CD14-positive monocyte (primary cell): ENCODE measurements at regions not wholly inside any gene's neighbourhood (a gene's known extent, or its start where the extent isn't known, plus 50 kb on each side); places are given as distances from the start of the nearest gene placed in this dataset.

Experiments
- DNase-seq, 3 donors: peaks; one replicate each; pipeline ENCODE4 v3.0.0-alpha.2; 2011 to 2022
- H2AFZ ChIP-seq: 2 replicates; pipeline ENCODE4 v1.6.0; 2012; ENCODE audit warnings: mild to moderate bottlenecking, low read depth, low read length, inconsistent platforms; ENCODE audit not compliant: insufficient read depth, poor library complexity, severe bottlenecking
- H3K27ac ChIP-seq, 2 donors: 1 replicate in 1 of 2; 2 replicates in 1 of 2; pipeline ENCODE4 v1.5.1; 2012 to 2013; ENCODE audit warnings: low read length in 2 of 2, control low read depth in 1 of 2, inconsistent platforms in 1 of 2, low read depth in 1 of 2, mild to moderate bottlenecking in 1 of 2
- H3K27me3 ChIP-seq, 2 donors: one replicate each; pipeline versions ENCODE4 v1.6.0 to v1.6.1; 2011 to 2013; ENCODE audit warnings: low read length in 2 of 2; ENCODE audit not compliant: control insufficient read depth in 2 of 2, insufficient read depth in 2 of 2
- H3K36me3 ChIP-seq, 2 donors: replicated peaks in 1 of 2; 1 replicate in 1 of 2; 2 replicates in 1 of 2; pipeline versions ENCODE4 v1.5.1 to v1.6.1; 2012 to 2013; ENCODE audit warnings: low read length in 2 of 2, control low read depth in 1 of 2, inconsistent platforms in 1 of 2, mild to moderate bottlenecking in 1 of 2; ENCODE audit not compliant: insufficient read depth in 2 of 2, control insufficient read depth in 1 of 2
- H3K4me1 ChIP-seq, 2 donors: 1 replicate in 1 of 2; 2 replicates in 1 of 2; pipeline versions ENCODE4 v1.5.1 to v1.6.1; 2012 to 2013; ENCODE audit warnings: low read length in 2 of 2, control low read depth in 1 of 2, inconsistent platforms in 1 of 2, mild to moderate bottlenecking in 1 of 2, moderate library complexity in 1 of 2; ENCODE audit not compliant: insufficient read depth in 2 of 2, control insufficient read depth in 1 of 2
- H3K4me2 ChIP-seq: replicated peaks from 2 replicates; pipeline ENCODE3; 2012; ENCODE audit warnings: low read length, moderate library complexity, mild to moderate bottlenecking; ENCODE audit not compliant: poor library complexity, severe bottlenecking; ENCODE audit errors: extremely low read depth
- H3K4me3 ChIP-seq, 3 experiments: fragments of 200-600 bp in 1 of 3; sonication (generic) in 1 of 3; replicated peaks in 1 of 3; 1 replicate in 2 of 3; 2 replicates in 1 of 3; pipeline ENCODE4 v1.5.1; 2011 to 2013; ENCODE audit warnings: low read length in 3 of 3, mild to moderate bottlenecking in 3 of 3, control low read depth in 2 of 3, low read depth in 2 of 3, inconsistent platforms in 1 of 3, moderate library complexity in 1 of 3
- H3K79me2 ChIP-seq: 2 replicates; pipeline ENCODE4 v1.6.0; 2012; ENCODE audit warnings: mild to moderate bottlenecking, control low read depth, inconsistent platforms, low read length, moderate library complexity; ENCODE audit not compliant: insufficient read depth
- H3K9ac ChIP-seq: 2 replicates; pipeline ENCODE4 v1.6.0; 2017; ENCODE audit warnings: low read length, mild to moderate bottlenecking; ENCODE audit not compliant: insufficient read depth, poor library complexity, severe bottlenecking
- H3K9me3 ChIP-seq, 2 donors: replicated peaks in 1 of 2; 1 replicate in 1 of 2; 2 replicates in 1 of 2; pipeline versions ENCODE4 v1.5.1 to v1.6.1; 2012 to 2013; ENCODE audit warnings: low read length in 2 of 2, control low read depth in 1 of 2; ENCODE audit not compliant: control insufficient read depth in 1 of 2, insufficient read depth in 1 of 2
- H4K20me1 ChIP-seq: 2 replicates; pipeline ENCODE4 v1.6.0; 2012; ENCODE audit warnings: mild to moderate bottlenecking, low read length, control low read depth, moderate library complexity; ENCODE audit not compliant: insufficient read depth
- H3K27ac Mint-ChIP-seq, 7 donors: one replicate each; pipeline ENCODE4 v1.8.0; 2020; ENCODE audit warnings: mild to moderate bottlenecking in 7 of 7, mixed read lengths in 7 of 7, moderate library complexity in 6 of 7, inconsistent platforms in 2 of 7
- H3K27me3 Mint-ChIP-seq, 3 donors: one replicate each; pipeline ENCODE4 v1.8.0; 2021 to 2022; ENCODE audit warnings: low read depth in 3 of 3, mild to moderate bottlenecking in 3 of 3, mixed read lengths in 3 of 3, moderate library complexity in 3 of 3, inconsistent platforms in 1 of 3
- H3K36me3 Mint-ChIP-seq, 2 donors: one replicate each; pipeline ENCODE4 v1.8.0; 2020; ENCODE audit warnings: mixed read lengths in 2 of 2, inconsistent platforms in 1 of 2, mild to moderate bottlenecking in 1 of 2
- H3K4me1 Mint-ChIP-seq: one replicate; pipeline ENCODE4 v1.8.0; 2020; ENCODE audit warnings: mild to moderate bottlenecking, mixed read lengths
- H3K4me3 Mint-ChIP-seq, 2 donors: one replicate each; pipeline ENCODE4 v1.8.0; 2020; ENCODE audit warnings: mild to moderate bottlenecking in 2 of 2, mixed read lengths in 2 of 2, moderate library complexity in 1 of 2
- H3K9me3 Mint-ChIP-seq, 7 donors: one replicate each; pipeline ENCODE4 v1.8.0; 2020 to 2022; ENCODE audit warnings: mixed read lengths in 7 of 7, mild to moderate bottlenecking in 6 of 7, moderate library complexity in 6 of 7, inconsistent platforms in 2 of 7
- WGBS: methylation state at CpG from one replicate; pipeline ENCODE4 v1.1.5; 2013; ENCODE audit warnings: missing lambda C conversion rate; ENCODE audit not compliant: insufficient coverage; 5-methylcytosine and 5-hydroxymethylcytosine counted together
- intact Hi-C, 2 donors: fragments of 100-400 bp; cut with micrococcal nuclease; formaldehyde crosslinking; loops; one replicate each; pipeline versions ENCODE4 v1.15.0 to v1.15.1; 2023
- TF ChIP-seq, protein P1 (sequence below): fragments of 200-600 bp; IDR thresholded peaks from one replicate; pipeline ENCODE4 v1.8.0; 2022; ENCODE audit warnings: antibody characterized with exemption, mild to moderate bottlenecking

GRCh38 chr2:56030062-56030461 lies 106.5 kb upstream of the EFEMP1 start:
- Mint-ChIP-seq H3K4me1 (no peaks in the 10 kb centered on the region), H3K9me3 (peaks cover 0 to 2% (median 0%) of the 10 kb centered on the region in 7 donors), H3K27ac (no peak overlapping the region), H3K4me3 (no peak overlapping the region), H3K36me3 (no peaks in the 10 kb centered on the region), H3K27me3 (peaks cover 0 to 4% (median 2%) of the 10 kb centered on the region in 3 donors)
- Histone ChIP-seq H3K9me3 (no peaks in the 10 kb centered on the region), H3K36me3 (no peaks in the 10 kb centered on the region), H3K4me2 (no peak overlapping the region), H3K27me3 (no peaks in the 10 kb centered on the region), H3K4me1 (no peaks in the 10 kb centered on the region), H2AFZ (no peak overlapping the region), H3K9ac (no peak overlapping the region), H3K4me3 (no peak overlapping the region), H3K27ac (no peak overlapping the region), H4K20me1 (no peaks in the 10 kb centered on the region), H3K79me2 (no peaks in the 10 kb centered on the region)
- DNase-seq, result no peak
- 80% methylated on average over 1 of the region's 5 CpGs for WGBS
- TF ChIP-seq, protein P1, sequence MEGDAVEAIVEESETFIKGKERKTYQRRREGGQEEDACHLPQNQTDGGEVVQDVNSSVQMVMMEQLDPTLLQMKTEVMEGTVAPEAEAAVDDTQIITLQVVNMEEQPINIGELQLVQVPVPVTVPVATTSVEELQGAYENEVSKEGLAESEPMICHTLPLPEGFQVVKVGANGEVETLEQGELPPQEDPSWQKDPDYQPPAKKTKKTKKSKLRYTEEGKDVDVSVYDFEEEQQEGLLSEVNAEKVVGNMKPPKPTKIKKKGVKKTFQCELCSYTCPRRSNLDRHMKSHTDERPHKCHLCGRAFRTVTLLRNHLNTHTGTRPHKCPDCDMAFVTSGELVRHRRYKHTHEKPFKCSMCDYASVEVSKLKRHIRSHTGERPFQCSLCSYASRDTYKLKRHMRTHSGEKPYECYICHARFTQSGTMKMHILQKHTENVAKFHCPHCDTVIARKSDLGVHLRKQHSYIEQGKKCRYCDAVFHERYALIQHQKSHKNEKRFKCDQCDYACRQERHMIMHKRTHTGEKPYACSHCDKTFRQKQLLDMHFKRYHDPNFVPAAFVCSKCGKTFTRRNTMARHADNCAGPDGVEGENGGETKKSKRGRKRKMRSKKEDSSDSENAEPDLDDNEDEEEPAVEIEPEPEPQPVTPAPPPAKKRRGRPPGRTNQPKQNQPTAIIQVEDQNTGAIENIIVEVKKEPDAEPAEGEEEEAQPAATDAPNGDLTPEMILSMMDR, result no peak
- intact Hi-C loops, result no loop called here

GRCh38 chr2:56030901-56031300 lies 107.3 kb upstream of the EFEMP1 start:
- H3K36me3 ChIP-seq, result no peaks in the 10 kb centered on the region
- Mint-ChIP-seq H3K4me1 (no peaks in the 10 kb centered on the region), H3K27ac (no peak overlapping the region), H3K27me3 (peaks cover 0 to 4% (median 0%) of the 10 kb centered on the region in 3 donors), H3K4me3 (no peak overlapping the region), H3K9me3 (peaks cover 0 to 2% (median 0%) of the 10 kb centered on the region in 7 donors), H3K36me3 (no peaks in the 10 kb centered on the region)
- no peak overlapping the region for H3K4me2 ChIP-seq
- no peaks in the 10 kb centered on the region for H4K20me1 ChIP-seq
- H3K4me3 ChIP-seq, result no peak overlapping the region
- no peak for DNase-seq
- no peak overlapping the region for H2AFZ ChIP-seq
- TF ChIP-seq, protein P1, result no peak
- WGBS, result 90% methylated on average over 2 of the region's 5 CpGs
- H3K79me2 ChIP-seq, result no peaks in the 10 kb centered on the region
- H3K4me1 ChIP-seq, result no peaks in the 10 kb centered on the region
- no peaks in the 10 kb centered on the region for H3K9me3 ChIP-seq
- no peak overlapping the region for H3K9ac ChIP-seq
- no peaks in the 10 kb centered on the region for H3K27me3 ChIP-seq
- no peak overlapping the region for H3K27ac ChIP-seq
- intact Hi-C loops, result no loop called here
